LNCAP (cell line): ENCODE measurements at regions not wholly inside any gene's neighbourhood (a gene's known extent, or its start where the extent isn't known, plus 50 kb on each side); places are given as distances from the start of the nearest gene placed in this dataset.

ENCODE experiments used
- TF ChIP-seq, protein P1 (sequence below): fragments of 450-650 bp; IDR thresholded peaks from 2 replicates; pipeline ENCODE4 v1.5.1; 2017; ENCODE audit warnings: mild to moderate bottlenecking

DNA sequence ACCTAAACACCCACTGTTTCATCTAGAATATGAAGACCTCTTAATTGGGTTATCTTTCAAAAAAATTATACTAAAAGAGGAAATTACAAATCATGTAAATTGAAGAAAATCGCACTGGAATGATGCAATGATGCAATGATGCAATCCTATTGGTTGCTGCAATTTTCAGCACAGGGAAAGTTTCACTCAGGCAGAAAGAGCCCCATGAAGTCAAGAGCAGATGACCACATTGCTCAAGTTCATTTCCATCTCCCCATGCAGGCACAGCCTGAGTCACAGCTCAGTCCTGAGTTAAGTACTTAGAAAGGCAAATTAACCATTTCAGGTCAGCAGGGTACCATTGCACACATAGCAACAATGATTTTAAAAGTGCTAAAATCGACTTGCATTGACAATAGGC lies 180.3 kb upstream of the MYO3A start:
- TF ChIP-seq, protein P1, sequence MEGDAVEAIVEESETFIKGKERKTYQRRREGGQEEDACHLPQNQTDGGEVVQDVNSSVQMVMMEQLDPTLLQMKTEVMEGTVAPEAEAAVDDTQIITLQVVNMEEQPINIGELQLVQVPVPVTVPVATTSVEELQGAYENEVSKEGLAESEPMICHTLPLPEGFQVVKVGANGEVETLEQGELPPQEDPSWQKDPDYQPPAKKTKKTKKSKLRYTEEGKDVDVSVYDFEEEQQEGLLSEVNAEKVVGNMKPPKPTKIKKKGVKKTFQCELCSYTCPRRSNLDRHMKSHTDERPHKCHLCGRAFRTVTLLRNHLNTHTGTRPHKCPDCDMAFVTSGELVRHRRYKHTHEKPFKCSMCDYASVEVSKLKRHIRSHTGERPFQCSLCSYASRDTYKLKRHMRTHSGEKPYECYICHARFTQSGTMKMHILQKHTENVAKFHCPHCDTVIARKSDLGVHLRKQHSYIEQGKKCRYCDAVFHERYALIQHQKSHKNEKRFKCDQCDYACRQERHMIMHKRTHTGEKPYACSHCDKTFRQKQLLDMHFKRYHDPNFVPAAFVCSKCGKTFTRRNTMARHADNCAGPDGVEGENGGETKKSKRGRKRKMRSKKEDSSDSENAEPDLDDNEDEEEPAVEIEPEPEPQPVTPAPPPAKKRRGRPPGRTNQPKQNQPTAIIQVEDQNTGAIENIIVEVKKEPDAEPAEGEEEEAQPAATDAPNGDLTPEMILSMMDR = no peak

DNA sequence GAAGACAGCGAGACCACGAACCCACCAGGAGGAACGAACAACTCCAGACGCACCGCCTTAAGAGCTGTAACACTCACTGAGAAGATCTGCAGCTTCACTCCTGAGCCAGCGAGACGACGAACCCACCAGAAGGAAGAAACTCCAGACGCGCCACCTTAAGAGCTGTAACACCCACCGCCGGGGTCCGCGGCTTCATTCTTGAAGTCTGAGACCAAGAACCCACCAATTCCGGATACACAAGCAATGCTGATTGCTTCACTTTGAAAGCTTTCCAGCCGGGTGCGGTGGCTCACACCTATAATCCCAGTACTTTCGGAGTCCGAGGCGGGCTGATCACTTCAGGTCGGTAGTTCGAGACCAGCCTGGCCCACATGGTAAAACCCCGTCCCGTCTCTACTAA lies 177.2 kb upstream of the MYO3A start:
- TF ChIP-seq, protein P1 = no peak

DNA sequence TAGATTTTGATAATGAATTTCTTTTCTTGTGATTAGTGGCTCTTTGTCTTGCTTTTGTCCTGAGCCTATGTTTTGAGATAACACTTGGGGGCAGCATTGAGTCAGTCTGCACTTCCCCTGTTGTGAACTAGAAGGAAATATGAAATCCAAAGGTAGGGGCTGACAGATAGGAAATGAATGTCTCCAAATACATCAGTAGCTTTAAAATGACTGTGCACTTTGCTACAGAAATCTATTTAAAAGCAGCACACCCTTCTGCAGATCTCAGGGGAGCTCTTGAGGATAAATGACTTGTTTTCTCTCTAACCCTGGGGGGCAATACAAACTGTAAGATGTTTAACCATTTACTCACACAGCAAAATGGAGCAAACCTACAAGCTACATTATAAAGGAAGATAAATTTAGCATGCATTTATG lies 176.0 kb upstream of the MYO3A start:
- TF ChIP-seq, protein P1 = peak; percentile 75

DNA sequence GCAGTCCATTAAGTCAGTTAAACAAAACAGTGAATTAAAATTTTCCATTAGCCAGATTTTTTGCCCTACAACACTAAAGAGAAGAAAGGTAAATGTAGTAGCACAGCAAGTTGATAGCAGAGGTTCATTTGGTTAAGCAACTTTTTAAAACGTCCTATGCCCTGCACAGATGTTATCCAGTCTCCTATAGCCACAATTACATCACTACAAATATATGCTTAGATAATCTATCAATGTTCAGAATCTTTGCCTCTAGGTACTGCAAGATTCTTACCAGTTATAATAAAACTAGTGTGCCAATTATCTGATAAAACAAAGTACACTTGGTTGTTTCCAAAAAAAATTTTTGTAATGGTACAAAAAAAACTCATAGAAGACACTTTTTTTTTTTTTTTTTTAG lies 175.5 kb upstream of the MYO3A start:
- TF ChIP-seq, protein P1 = no peak

DNA sequence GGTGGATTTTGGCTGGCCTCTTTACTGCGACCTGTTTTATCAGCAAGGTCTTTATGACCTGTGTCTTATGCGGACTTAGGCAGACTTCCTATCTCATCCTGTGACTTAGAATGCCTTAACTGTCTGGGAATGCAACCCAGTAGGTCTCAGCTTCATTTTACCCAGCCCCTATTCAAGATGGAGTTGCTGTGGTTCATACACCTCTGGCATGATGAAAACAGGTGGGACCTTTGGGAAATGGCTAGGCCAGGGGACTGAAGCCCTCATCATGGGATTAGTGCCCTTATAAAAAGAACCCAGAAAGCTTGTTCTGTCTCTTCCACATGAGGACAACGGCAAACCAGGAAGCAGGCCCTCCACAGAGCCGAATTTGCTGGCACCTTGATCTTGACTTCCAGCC lies 172.1 kb upstream of the MYO3A start:
- TF ChIP-seq, protein P1 = no peak

DNA sequence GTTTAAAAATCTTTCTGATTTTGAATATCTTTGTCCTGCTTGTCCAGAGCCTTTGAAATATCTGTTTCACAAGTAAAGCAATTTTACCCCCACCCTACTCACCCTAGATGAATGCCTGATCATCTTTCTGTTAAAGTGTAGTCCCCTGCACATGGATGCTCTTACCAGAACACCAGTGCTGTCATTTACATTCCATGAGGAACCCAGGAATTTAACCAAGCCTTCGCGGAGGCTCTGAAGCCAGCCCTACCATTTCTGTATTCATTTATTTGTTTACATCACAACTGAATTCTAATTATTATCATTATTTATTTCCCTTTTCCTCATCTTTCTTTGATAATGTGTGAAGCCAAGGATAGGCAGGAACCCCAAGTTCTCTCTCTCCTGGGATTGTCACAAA lies 167.8 kb upstream of the MYO3A start:
- TF ChIP-seq, protein P1 = no peak

DNA sequence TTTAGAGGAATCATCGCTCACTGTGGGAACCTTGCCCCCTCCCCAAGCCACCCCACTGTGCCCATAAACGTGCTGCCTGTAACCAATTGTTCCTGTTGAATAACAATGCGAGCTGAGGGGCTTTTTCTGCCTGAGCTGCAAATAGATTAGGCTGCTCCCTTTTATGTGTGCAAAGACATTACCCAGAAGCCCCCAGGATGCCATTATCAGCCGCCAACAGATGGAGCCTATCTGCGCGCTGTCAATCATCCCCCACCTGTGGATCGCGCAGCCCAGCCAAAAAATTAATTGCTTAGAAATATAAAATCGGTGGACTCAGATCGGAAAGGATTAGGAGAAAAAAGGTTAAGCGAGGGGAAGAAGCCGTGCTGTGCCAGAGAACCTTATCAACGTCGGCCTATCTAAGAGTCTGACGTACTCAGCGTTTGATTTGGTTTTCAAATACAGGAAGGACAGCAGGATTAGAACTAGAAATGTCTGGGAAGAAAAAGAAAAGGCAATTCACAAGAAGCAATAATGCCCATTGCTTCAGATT lies 167.3 kb upstream of the MYO3A start:
- TF ChIP-seq, protein P1 = no peak

DNA sequence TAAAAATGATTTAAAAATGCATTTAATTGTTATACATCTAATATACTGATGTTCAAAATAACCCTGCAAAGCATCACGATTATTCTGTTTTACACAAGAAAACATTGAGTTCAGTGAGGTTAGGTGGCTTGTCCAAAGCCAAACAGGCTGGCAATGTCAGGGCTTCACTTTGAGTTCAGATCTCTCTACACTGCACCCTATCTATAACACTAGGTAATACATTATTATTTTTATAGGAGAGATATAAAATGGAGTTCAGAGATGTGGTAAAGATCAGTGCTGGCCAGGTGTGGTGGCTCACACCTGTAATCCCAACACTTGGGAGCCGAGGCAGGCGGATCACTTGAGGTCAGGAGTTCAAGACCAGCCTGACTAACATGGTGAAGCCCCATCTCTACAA lies 165.9 kb upstream of the MYO3A start:
- TF ChIP-seq, protein P1 = 0 out of 2 replicates have a peak, but pooled peaks have one; percentile 9
